Lower lobe of right lung (tissue), 2 donors: ENCODE measurements at regions not wholly inside any gene's neighbourhood (a gene's known extent, or its start where the extent isn't known, plus 50 kb on each side); places are given as distances from the start of the nearest gene placed in this dataset.

ENCODE experiments used
- ATAC-seq, 2 donors: fragments of 200-7000 bp; cut with Tn5 transposase; one replicate each; pipeline ENCODE4 v1.9.1; 2020 to 2022; ENCODE audit warnings: mild to moderate bottlenecking in 2 of 2, moderate library complexity in 2 of 2
- DNase-seq: peaks from one replicate; pipeline ENCODE4 v3.0.0-alpha.2; 2020
- H3K27ac ChIP-seq: fragments of 200-600 bp; one replicate; pipeline ENCODE4 v1.8.0; 2022
- H3K27me3 ChIP-seq: fragments of 200-600 bp; one replicate; pipeline ENCODE4 v1.8.0; 2022; ENCODE audit warnings: low read depth
- H3K36me3 ChIP-seq: fragments of 200-600 bp; one replicate; pipeline ENCODE4 v1.8.0; 2022; ENCODE audit warnings: mild to moderate bottlenecking
- H3K4me1 ChIP-seq: fragments of 200-600 bp; one replicate; pipeline ENCODE4 v1.8.0; 2022
- H3K4me3 ChIP-seq: fragments of 200-600 bp; one replicate; pipeline ENCODE4 v1.8.0; 2022; ENCODE audit warnings: mild to moderate bottlenecking
- H3K9me3 ChIP-seq: fragments of 200-600 bp; one replicate; pipeline ENCODE4 v1.8.0; 2022
- intact Hi-C: fragments of 100-400 bp; cut with DNase I; formaldehyde crosslinking; loops from one replicate; pipeline ENCODE4 v1.11.0; 2022
- TF ChIP-seq, protein P1 (sequence below): fragments of 200-600 bp; IDR thresholded peaks from one replicate; pipeline ENCODE4 v1.8.0; 2022; ENCODE audit warnings: antibody characterized with exemption, mild to moderate bottlenecking
- donor health status: DM: no; HTN: yes; CAD: no; lungs with severe emphysema.

DNA sequence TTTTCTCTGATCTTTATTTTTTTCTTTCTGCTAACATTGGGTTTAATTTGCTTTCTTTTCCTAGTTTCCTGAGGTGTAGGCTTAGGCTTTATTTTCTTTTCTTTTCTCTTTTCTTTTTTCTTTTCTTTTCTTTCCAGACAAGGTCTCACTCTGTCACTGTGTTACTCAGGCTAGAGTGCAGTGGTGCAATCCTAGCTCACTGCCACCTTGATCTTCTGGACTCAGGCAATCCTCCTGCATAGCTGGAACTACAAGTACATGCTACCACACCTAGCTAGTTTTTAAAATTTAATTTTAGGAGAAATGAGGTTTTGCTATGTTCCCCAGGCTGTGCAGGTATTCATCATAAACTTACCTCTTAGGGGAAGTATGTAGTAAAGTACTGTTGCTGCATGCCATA, 197.8 kb upstream of the ANKRD50 start:
- TF ChIP-seq, protein P1, sequence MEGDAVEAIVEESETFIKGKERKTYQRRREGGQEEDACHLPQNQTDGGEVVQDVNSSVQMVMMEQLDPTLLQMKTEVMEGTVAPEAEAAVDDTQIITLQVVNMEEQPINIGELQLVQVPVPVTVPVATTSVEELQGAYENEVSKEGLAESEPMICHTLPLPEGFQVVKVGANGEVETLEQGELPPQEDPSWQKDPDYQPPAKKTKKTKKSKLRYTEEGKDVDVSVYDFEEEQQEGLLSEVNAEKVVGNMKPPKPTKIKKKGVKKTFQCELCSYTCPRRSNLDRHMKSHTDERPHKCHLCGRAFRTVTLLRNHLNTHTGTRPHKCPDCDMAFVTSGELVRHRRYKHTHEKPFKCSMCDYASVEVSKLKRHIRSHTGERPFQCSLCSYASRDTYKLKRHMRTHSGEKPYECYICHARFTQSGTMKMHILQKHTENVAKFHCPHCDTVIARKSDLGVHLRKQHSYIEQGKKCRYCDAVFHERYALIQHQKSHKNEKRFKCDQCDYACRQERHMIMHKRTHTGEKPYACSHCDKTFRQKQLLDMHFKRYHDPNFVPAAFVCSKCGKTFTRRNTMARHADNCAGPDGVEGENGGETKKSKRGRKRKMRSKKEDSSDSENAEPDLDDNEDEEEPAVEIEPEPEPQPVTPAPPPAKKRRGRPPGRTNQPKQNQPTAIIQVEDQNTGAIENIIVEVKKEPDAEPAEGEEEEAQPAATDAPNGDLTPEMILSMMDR = no peak
- ATAC-seq = no peak
- H3K36me3 ChIP-seq = no peaks in the 10 kb centered on the region

DNA sequence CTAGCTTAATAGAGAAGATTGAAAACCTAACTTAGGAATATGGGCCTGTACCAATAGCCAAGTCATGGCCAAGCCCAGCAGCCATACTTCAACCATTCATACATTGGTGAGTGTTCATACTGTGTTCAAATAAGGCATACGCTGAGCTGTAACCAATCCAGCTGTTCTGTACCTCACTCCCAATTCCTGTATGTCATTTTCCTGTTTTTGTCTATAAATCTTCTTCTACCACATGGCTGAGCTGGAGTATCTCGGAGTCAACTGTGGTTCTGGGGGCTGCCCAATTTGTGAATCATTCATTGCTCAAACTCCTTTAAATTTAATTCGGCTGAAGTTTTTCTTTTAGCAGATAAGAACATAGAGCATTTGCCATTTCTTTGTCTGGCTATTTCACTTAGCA, 195.3 kb upstream of the ANKRD50 start:
- ATAC-seq (no peak), DNase-seq (no peak)
- Histone ChIP-seq H3K36me3 (no peaks in the 10 kb centered on the region), H3K27ac (no peak overlapping the region), H3K4me1 (no peaks in the 10 kb centered on the region), H3K4me3 (no peak overlapping the region), H3K9me3 (peaks cover 15% of the 10 kb centered on the region), H3K27me3 (no peaks in the 10 kb centered on the region)
- TF ChIP-seq, protein P1 = no peak
- intact Hi-C loops = no loop called here

More for the DNA sequence above, 197.8 kb upstream of the ANKRD50 start:
- no peaks in the 10 kb centered on the region for H3K4me1 ChIP-seq
- H3K9me3 ChIP-seq = peaks cover 21% of the 10 kb centered on the region
- H3K27me3 ChIP-seq = no peaks in the 10 kb centered on the region
- no peak for DNase-seq
- H3K27ac ChIP-seq = no peak overlapping the region
- intact Hi-C loops = no loop called here
- H3K4me3 ChIP-seq = no peak overlapping the region

DNA sequence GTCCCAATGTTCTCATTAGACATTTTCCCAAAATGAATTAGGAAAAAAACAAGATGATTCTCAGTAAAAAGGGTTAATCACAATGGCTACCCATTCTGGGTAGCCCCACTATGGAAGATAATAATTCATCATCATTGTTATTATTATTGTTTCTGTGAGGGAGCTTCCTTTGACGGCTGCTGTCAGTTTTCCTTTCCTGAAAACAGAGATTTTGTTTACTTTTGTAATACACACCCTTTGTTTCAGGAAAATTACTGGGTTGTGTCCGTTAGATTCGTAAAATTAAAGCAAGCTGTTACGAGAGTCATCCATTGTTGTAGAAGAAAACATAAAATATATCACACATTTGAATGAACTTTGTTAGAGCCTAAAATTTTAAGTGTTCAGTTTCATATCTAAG, 192.9 kb upstream of the ANKRD50 start:
- Histone ChIP-seq H3K27me3 (no peaks in the 10 kb centered on the region), H3K4me3 (no peak overlapping the region), H3K27ac (no peak overlapping the region), H3K36me3 (no peaks in the 10 kb centered on the region), H3K9me3 (no peaks in the 10 kb centered on the region), H3K4me1 (no peaks in the 10 kb centered on the region)
- intact Hi-C loops = no loop called here
- DNase-seq (no peak), ATAC-seq (no peak)
- TF ChIP-seq, protein P1 = no peak

DNA sequence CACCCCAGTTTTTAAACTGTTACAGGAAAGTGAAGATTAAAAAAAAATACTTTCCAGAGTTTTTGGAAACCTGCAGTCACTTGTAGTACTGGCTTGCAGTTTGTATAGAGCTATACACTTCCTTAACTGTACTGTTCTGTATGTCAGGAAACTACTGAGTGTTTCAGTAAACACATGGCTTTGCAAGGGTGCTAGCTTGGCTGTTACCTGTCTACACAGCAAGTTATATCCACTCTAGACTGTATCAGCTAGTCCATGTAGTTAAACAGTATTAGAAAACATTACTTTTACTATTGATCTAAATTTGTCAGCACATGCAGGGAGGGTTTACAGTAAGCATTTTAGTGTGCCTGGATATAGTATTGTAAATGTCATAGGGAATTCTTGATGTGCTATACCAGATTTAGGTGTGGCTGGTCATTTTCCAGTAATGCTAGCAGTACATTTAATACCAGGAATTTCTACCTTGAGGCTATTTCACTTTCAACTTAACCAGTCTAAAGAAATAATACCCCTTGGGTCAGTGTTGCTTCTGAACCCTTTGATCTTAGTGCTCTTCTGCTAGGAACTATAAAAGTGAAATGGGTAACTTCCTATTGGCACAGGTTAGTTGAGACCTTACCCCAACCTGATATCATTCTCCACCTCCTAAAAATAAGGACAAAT, 192.3 kb upstream of the ANKRD50 start:
- intact Hi-C loops = no loop called here
- H3K27ac ChIP-seq = no peak overlapping the region
- no peaks in the 10 kb centered on the region for H3K4me1 ChIP-seq
- H3K4me3 ChIP-seq = no peak overlapping the region
- peak; percentile 42 to 50 for ATAC-seq
- H3K9me3 ChIP-seq = no peaks in the 10 kb centered on the region
- H3K36me3 ChIP-seq = no peaks in the 10 kb centered on the region
- no peak for DNase-seq
- TF ChIP-seq, protein P1 = no peak
- H3K27me3 ChIP-seq = no peaks in the 10 kb centered on the region

DNA sequence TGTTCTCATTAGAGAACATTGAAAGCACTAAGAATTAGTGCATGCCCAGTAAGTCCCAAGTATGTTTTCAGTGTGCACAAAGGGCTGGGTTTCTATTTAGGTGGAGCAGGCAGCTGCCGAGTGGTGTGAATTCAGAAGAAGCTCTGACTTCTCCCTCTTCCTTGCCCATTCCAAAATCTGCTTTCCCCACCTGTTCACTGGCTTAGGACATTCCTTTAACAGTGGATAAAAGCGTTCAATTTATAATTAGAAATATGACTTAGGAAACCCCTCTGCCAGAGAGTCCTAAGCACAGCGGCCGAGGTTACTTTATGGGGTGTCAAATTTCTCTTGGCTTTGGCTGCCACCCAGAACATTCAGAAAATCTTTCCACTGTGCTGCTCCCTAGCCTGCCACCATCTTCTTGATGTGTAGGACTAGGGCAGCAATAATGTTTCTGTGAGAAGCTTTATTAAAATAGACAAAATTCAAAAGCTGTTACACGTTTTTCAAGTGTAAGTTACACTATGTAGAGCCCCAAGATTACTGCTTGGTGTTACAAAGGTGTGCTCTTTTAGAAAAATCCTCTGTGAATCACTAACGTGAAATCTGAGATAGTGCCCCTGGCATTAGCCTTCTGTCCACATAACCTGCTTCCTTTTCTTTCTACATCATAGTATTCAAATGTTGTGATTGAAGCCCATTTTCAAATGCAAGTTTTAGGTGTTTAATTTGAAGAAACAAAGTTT, 191.6 kb upstream of the ANKRD50 start:
- peak overlapping the region; percentile 14 for H3K27ac ChIP-seq
- no peaks in the 10 kb centered on the region for H3K36me3 ChIP-seq
- TF ChIP-seq, protein P1 = no peak
- ATAC-seq (peak; percentile 84 to 85), DNase-seq (no peak)
- no peaks in the 10 kb centered on the region for H3K9me3 ChIP-seq
- no peaks in the 10 kb centered on the region for H3K27me3 ChIP-seq
- intact Hi-C loops = no loop called here
- no peaks in the 10 kb centered on the region for H3K4me1 ChIP-seq
- H3K4me3 ChIP-seq = peak overlapping the region; percentile 20
